ENCODE measurements at regions not wholly inside any gene's neighbourhood (a gene's known extent, or its start where the extent isn't known, plus 50 kb on each side); places are given as distances from the start of the nearest gene placed in this dataset.
"Not testable (repeated sequence)": the region's sequence is repeated elsewhere in the genome, so short reads cannot be mapped to it uniquely, and the experiment has no call there.

- not testable (repeated sequence) for DNase-seq
Observed at GRCh38 chr2:209312450-209312849, 111.4 kb upstream of the MAP2 start.

DNA sequence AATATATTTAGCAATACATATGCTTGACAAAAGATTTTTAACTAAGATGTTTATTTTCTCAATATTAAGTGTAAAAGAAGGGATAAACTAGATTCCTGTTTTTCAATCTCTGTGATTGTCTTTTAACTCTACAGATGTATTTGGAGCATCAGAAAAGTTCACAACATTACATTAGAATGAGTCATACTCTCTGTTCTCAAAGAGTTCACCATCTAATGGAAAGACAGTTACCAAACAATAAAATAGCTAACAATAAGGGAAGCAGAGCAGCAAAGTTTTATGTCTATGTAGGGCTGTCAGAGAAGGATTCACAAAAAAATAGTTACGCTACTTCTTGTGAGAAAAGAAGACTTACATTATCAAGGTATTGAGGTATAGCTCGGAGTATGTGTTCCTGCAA lies 109.2 kb upstream of the MAP2 start:
- no peak for DNase-seq

DNA sequence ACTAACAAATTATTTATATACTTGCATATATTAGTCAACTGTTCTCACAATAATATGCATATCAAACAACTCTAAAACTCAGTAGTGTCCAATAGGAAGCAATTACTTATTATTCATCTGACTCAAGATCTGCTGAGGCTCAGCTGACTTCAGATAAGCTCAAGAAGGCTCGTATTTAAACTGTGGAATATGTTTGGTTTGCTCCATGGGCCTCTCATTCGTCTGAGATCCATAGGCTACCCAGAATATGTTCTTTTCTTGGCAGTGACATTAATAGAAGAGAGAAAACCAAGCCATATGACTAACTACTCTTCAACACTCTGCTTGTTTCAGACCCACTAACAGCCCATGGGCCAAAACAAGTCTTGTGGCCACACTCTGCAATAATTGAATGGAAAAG lies 107.7 kb upstream of the MAP2 start:
- DNase-seq: no peak

GRCh38 chr2:209321076-209321475 lies 102.8 kb upstream of the MAP2 start:
- no peak for DNase-seq

DNA sequence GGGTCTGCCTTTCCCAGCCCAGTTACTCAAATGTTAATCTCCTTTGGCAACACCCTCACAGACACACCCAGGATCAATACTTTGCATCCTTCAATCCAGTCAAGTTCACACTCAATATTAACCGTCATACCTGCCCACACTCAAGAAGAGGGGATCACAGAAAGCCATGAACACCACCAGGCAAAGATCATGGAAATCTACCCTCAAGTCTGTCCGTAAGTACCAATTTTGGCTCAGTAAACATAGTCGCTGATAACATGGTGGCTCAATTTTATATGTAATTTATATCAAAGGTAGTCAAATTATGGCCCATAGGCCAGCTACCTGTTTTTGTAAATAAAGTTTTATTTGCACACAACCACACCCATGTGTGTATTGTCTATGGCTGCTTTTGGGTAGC lies 102.3 kb upstream of the MAP2 start:
- no peak for DNase-seq

GRCh38 chr2:209322041-209322440 lies 101.8 kb upstream of the MAP2 start:
- no peak for DNase-seq

GRCh38 chr2:209322905-209323512 lies 100.8 kb upstream of the MAP2 start:
- DNase-seq: no peak

GRCh38 chr2:209323738-209324137 lies 100.1 kb upstream of the MAP2 start:
- no peak for DNase-seq

DNA sequence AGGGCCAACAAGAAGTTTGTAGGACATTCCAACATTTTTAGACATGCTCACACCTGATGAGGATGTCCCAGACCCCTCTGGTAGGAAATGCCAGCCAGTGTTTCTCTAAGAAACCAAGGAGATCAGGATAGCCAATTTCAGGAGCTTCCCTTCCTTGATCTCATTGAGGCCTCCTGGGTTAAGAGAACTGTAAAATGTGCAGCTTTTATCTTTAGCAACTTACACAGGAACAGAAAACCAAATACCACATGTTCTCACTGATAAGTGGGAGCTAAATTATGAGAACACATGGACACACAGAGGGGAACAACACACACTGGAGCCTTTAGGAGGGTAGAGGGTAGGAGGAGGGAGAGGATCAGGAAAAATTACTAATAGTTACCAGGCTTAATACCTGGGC lies 99.6 kb upstream of the MAP2 start:
- no peak for DNase-seq

- no peak for DNase-seq
Observed at GRCh38 chr2:209331291-209331844, 92.5 kb upstream of the MAP2 start.

DNA sequence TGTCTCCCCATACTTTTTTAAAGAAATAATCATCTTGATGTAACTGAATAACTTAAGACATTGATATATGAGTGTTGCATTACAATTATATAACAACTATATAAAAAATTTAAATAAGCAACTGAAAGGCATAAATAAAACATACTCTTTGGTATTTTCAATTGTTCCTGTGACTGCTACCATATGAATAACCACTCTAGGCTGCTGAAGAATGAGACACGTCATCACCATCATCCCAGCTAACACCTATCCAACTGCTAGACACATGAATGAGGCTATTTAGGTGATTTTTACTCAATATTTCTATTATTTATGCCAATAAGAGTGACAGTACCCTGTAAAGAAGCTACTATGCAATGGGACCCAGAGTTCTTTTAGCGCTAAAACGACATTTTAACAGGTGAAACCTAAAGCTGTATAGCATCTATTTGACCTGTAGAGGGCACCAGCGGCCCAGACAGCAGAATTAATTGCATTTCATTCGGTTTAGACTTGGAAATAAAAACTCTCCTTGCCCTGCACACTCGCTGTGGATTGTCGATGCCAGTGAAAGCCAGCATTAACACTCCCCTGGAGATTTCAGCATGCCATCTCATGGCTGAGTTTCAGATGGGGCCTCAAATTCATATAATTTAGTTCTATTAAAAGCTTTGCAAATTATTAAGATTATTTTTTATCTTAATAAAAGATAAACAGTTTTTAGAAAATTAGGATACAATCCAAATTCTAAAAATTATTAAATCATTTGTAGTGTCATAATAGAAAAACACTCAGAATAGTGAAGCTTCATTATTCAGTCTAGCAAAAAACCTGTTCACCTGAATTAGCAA lies 89.4 kb upstream of the MAP2 start:
- no peak for DNase-seq

DNA sequence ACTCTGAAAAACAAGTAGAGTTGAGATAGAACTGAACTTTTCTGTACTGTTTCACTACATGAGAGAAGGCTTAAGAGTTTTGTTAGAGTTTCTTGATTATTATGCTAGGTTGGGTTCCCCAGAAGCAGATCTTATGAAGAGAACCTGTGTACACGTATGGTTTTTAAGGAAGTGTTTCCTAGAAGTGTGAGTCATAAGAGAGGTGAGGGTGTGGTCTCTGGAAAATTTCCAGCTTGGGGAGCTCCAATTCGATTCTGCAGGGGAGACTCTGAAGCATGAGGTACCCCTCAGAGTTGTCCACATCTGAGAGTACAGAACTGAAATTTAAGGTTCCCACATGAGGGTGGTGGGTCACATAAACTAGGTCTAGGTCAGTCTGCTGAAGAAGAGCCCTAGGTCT lies 83.3 kb upstream of the MAP2 start:
- DNase-seq: no peak

GRCh38 chr2:209344349-209344748 lies 79.5 kb upstream of the MAP2 start:
- DNase-seq: no peak

DNA sequence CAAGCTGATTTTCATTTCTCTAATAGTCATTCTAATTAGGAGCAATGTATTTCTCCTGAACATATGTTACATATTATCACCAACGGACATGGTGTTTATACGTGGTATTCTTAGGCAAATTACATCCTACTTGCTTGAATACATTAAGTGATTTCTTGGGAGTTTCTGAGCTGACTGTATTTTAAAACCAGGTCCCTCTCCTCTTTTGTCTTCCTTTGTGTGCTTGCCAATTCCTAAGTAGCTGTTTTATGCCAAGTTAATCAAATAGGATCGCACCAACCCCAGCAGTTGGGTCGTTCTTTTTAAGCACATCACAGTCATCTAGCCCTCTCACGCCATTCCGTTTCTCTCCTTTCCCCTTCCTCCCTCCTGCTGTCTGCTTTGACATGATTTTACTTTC lies 75.4 kb upstream of the MAP2 start:
- no peak for DNase-seq

DNA sequence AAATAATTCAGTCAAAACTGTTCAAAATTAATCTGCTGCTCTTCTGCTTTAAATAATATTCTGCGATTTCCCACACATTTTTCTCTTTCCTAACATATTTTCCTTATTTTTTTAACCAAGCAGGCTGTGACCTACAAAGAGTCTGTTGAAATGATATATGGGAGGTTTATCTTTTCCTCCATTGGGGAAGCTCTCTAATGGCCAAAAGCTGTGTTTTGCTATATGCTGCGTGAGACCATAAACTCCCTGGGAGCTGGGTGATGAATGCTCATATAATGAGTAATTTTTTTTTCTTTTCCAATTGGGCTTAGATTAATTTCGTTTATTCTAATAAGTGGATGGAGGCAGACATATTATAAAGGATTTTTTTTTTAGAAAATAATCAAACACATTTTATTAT lies 72.2 kb upstream of the MAP2 start:
- no peak for DNase-seq

- DNase-seq: no peak
Observed at GRCh38 chr2:209358992-209359391, 64.9 kb upstream of the MAP2 start.

GRCh38 chr2:209367075-209367747 lies 56.6 kb upstream of the MAP2 start:
- DNase-seq: no peak

DNA sequence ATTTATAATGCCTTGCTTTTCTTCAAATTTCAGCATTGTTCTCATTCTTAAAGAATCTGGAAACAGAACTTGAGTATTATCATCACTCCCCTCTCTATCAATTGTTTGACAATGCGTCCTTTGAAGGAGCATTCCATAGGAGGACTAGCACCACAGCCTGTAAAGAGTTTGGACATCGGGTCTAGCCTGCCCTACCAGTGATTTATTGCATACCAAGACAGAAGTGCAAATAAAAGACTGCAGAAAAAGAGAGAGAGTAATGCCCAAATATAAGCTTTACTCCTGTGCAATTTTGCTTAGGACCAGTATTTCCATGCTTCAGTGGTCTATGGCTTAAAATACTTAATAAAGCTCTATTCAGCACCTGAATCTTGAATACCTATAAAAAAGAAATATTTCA lies 55.4 kb upstream of the MAP2 start:
- DNase-seq: no peak

DNA sequence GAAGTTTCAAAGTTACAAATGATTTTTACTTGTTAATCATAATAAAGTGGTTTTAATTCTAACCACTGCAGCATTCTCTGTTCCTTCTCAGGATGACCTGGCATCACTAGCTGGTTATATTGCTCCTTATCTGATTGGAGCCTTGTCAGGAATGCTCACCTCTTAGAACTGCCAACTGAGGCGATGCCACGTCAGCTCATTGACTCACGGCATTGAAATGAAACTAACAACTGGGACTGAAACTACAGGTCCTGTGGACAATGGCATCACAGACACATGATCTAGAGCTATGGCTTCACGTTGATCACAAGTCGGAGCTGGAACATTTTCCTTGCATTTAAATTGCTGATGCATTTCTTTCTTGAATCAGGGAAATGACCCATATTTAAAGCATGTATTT lies 54.9 kb upstream of the MAP2 start:
- DNase-seq: no peak

DNA sequence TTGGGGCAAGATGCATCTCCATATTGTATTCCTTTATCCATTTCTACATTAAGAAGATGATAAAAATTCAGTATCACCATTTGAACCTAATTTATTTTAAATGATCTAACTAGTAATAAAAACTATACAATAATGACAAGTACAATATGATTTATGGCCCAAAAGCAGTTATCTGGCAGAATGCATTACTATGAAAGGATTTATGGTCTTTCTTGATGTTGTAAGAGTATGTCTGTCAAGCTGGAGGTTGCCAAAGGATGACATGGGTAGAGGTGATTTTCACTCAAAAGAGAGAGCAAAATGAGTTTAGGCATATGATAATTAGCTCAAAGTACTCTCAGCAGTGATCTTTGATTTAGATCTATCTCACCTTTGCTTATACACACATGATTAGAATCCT lies 54.2 kb upstream of the MAP2 start:
- DNase-seq: no peak

- no peak for DNase-seq
Observed at GRCh38 chr2:209371407-209371806, 52.4 kb upstream of the MAP2 start.
